ENCODE measurements at regions not wholly inside any gene's neighbourhood (a gene's known extent, or its start where the extent isn't known, plus 50 kb on each side); places are given as distances from the start of the nearest gene placed in this dataset.

GRCh38 chr2:12856934-12857601 lies 140.3 kb downstream of the TRIB2 start:
- Histone ChIP-seq H3K9me3 (ENCODE audit: control insufficient read depth in 1 of 2, low read length in 2 of 2) (peaks cover 0 to 2% of the 10 kb centered on the region in 2 donors), H3K36me3 (ENCODE audit: control insufficient read depth in 1 of 2, insufficient read depth in 2 of 2, low read length in 2 of 2) (no peaks in the 10 kb centered on the region), H3K27me3 (ENCODE audit: low read depth, low read length) (no peaks in the 10 kb centered on the region), H3K4me3 (ENCODE audit: low read depth in 1 of 2, low read length in 2 of 2) (no peak overlapping the region), H3K4me1 (ENCODE audit: control insufficient read depth in 1 of 2, insufficient read depth in 2 of 2, low read length in 2 of 2) (no peaks in the 10 kb centered on the region), H3K27ac (ENCODE audit: low read length) (no peak overlapping the region)

- no peak overlapping the region for H3K4me3 ChIP-seq (ENCODE audit: low read depth in 1 of 2, low read length in 2 of 2)
- no peaks in the 10 kb centered on the region for H3K36me3 ChIP-seq (ENCODE audit: control insufficient read depth in 1 of 2, insufficient read depth in 2 of 2, low read length in 2 of 2)
- no peaks in the 10 kb centered on the region for H3K9me3 ChIP-seq (ENCODE audit: control insufficient read depth in 1 of 2, low read length in 2 of 2)
- no peak overlapping the region for H3K27ac ChIP-seq (ENCODE audit: low read length)
- no peaks in the 10 kb centered on the region for H3K27me3 ChIP-seq (ENCODE audit: low read depth, low read length)
- no peaks in the 10 kb centered on the region for H3K4me1 ChIP-seq (ENCODE audit: control insufficient read depth in 1 of 2, insufficient read depth in 2 of 2, low read length in 2 of 2)
Measured at GRCh38 chr2:12857891-12858290, 141.2 kb downstream of the TRIB2 start.

GRCh38 chr2:12858786-12859185 lies 142.1 kb downstream of the TRIB2 start:
- Histone ChIP-seq H3K27ac (ENCODE audit: low read length) (no peak overlapping the region), H3K27me3 (ENCODE audit: low read depth, low read length) (no peaks in the 10 kb centered on the region), H3K4me3 (ENCODE audit: low read depth in 1 of 2, low read length in 2 of 2) (no peak overlapping the region), H3K4me1 (ENCODE audit: control insufficient read depth in 1 of 2, insufficient read depth in 2 of 2, low read length in 2 of 2) (no peaks in the 10 kb centered on the region), H3K9me3 (ENCODE audit: control insufficient read depth in 1 of 2, low read length in 2 of 2) (peaks cover 0 to under 1% of the 10 kb centered on the region in 2 donors), H3K36me3 (ENCODE audit: control insufficient read depth in 1 of 2, insufficient read depth in 2 of 2, low read length in 2 of 2) (no peaks in the 10 kb centered on the region)

GRCh38 chr2:12861344-12861930 lies 144.7 kb downstream of the TRIB2 start:
- Histone ChIP-seq H3K9me3 (ENCODE audit: control insufficient read depth in 1 of 2, low read length in 2 of 2) (peaks cover 0 to 4% of the 10 kb centered on the region in 2 donors), H3K4me3 (ENCODE audit: low read depth in 1 of 2, low read length in 2 of 2) (no peak overlapping the region), H3K27ac (ENCODE audit: low read length) (no peak overlapping the region)

GRCh38 chr2:12862541-12862940 lies 145.8 kb downstream of the TRIB2 start:
- Histone ChIP-seq H3K36me3 (ENCODE audit: control insufficient read depth in 1 of 2, insufficient read depth in 2 of 2, low read length in 2 of 2) (no peaks in the 10 kb centered on the region), H3K4me3 (ENCODE audit: low read depth in 1 of 2, low read length in 2 of 2) (no peak overlapping the region), H3K27me3 (ENCODE audit: low read depth, low read length) (no peaks in the 10 kb centered on the region), H3K9me3 (ENCODE audit: control insufficient read depth in 1 of 2, low read length in 2 of 2) (peaks cover 0 to 4% of the 10 kb centered on the region in 2 donors), H3K27ac (ENCODE audit: low read length) (no peak overlapping the region), H3K4me1 (ENCODE audit: control insufficient read depth in 1 of 2, insufficient read depth in 2 of 2, low read length in 2 of 2) (no peaks in the 10 kb centered on the region)

More at GRCh38 chr2:12861344-12861930, 144.7 kb downstream of the TRIB2 start:
- no peaks in the 10 kb centered on the region for H3K27me3 ChIP-seq (ENCODE audit: low read depth, low read length)
- H3K36me3 ChIP-seq (ENCODE audit: control insufficient read depth in 1 of 2, insufficient read depth in 2 of 2, low read length in 2 of 2) = no peaks in the 10 kb centered on the region
- no peaks in the 10 kb centered on the region for H3K4me1 ChIP-seq (ENCODE audit: control insufficient read depth in 1 of 2, insufficient read depth in 2 of 2, low read length in 2 of 2)

- Histone ChIP-seq H3K27me3 (ENCODE audit: low read depth, low read length) (no peaks in the 10 kb centered on the region), H3K27ac (ENCODE audit: low read length) (no peak overlapping the region), H3K36me3 (ENCODE audit: control insufficient read depth in 1 of 2, insufficient read depth in 2 of 2, low read length in 2 of 2) (no peaks in the 10 kb centered on the region), H3K9me3 (ENCODE audit: control insufficient read depth in 1 of 2, low read length in 2 of 2) (peaks cover 0 to 4% of the 10 kb centered on the region in 2 donors), H3K4me3 (ENCODE audit: low read depth in 1 of 2, low read length in 2 of 2) (no peak overlapping the region), H3K4me1 (ENCODE audit: control insufficient read depth in 1 of 2, insufficient read depth in 2 of 2, low read length in 2 of 2) (no peaks in the 10 kb centered on the region)
Measured at GRCh38 chr2:12863937-12864336, 147.2 kb downstream of the TRIB2 start.

- H3K27me3 ChIP-seq (ENCODE audit: low read depth, low read length) = no peaks in the 10 kb centered on the region
- no peak overlapping the region for H3K4me3 ChIP-seq (ENCODE audit: low read depth in 1 of 2, low read length in 2 of 2)
- peaks cover 0 to 4% of the 10 kb centered on the region in 2 donors for H3K9me3 ChIP-seq (ENCODE audit: control insufficient read depth in 1 of 2, low read length in 2 of 2)
- no peaks in the 10 kb centered on the region for H3K36me3 ChIP-seq (ENCODE audit: control insufficient read depth in 1 of 2, insufficient read depth in 2 of 2, low read length in 2 of 2)
- H3K4me1 ChIP-seq (ENCODE audit: control insufficient read depth in 1 of 2, insufficient read depth in 2 of 2, low read length in 2 of 2) = no peaks in the 10 kb centered on the region
- no peak overlapping the region for H3K27ac ChIP-seq (ENCODE audit: low read length)
Measured at GRCh38 chr2:12867631-12868287, 151.0 kb downstream of the TRIB2 start.

- no peaks in the 10 kb centered on the region for H3K4me1 ChIP-seq (ENCODE audit: control insufficient read depth in 1 of 2, insufficient read depth in 2 of 2, low read length in 2 of 2)
Measured at GRCh38 chr2:12870692-12871091, 154.0 kb downstream of the TRIB2 start.

GRCh38 chr2:12871694-12872315 lies 155.1 kb downstream of the TRIB2 start:
- H3K36me3 ChIP-seq (ENCODE audit: control insufficient read depth in 1 of 2, insufficient read depth in 2 of 2, low read length in 2 of 2) = no peaks in the 10 kb centered on the region
- no peak overlapping the region for H3K27ac ChIP-seq (ENCODE audit: low read length)
- no peaks in the 10 kb centered on the region for H3K4me1 ChIP-seq (ENCODE audit: control insufficient read depth in 1 of 2, insufficient read depth in 2 of 2, low read length in 2 of 2)
- no peaks in the 10 kb centered on the region for H3K27me3 ChIP-seq (ENCODE audit: low read depth, low read length)
- no peak overlapping the region for H3K4me3 ChIP-seq (ENCODE audit: low read depth in 1 of 2, low read length in 2 of 2)
- H3K9me3 ChIP-seq (ENCODE audit: control insufficient read depth in 1 of 2, low read length in 2 of 2) = no peaks in the 10 kb centered on the region

More at GRCh38 chr2:12870692-12871091, 154.0 kb downstream of the TRIB2 start:
- H3K9me3 ChIP-seq (ENCODE audit: control insufficient read depth in 1 of 2, low read length in 2 of 2) = no peaks in the 10 kb centered on the region
- H3K27me3 ChIP-seq (ENCODE audit: low read depth, low read length) = no peaks in the 10 kb centered on the region
- no peak overlapping the region for H3K4me3 ChIP-seq (ENCODE audit: low read depth in 1 of 2, low read length in 2 of 2)
- no peaks in the 10 kb centered on the region for H3K36me3 ChIP-seq (ENCODE audit: control insufficient read depth in 1 of 2, insufficient read depth in 2 of 2, low read length in 2 of 2)
- H3K27ac ChIP-seq (ENCODE audit: low read length) = no peak overlapping the region

GRCh38 chr2:12877761-12878160 lies 161.0 kb downstream of the TRIB2 start:
- Histone ChIP-seq H3K4me3 (ENCODE audit: low read depth in 1 of 2, low read length in 2 of 2) (no peak overlapping the region), H3K27ac (ENCODE audit: low read length) (no peak overlapping the region), H3K36me3 (ENCODE audit: control insufficient read depth in 1 of 2, insufficient read depth in 2 of 2, low read length in 2 of 2) (no peaks in the 10 kb centered on the region), H3K4me1 (ENCODE audit: control insufficient read depth in 1 of 2, insufficient read depth in 2 of 2, low read length in 2 of 2) (no peaks in the 10 kb centered on the region), H3K27me3 (ENCODE audit: low read depth, low read length) (no peaks in the 10 kb centered on the region), H3K9me3 (ENCODE audit: control insufficient read depth in 1 of 2, low read length in 2 of 2) (no peaks in the 10 kb centered on the region)

- Histone ChIP-seq H3K4me1 (ENCODE audit: control insufficient read depth in 1 of 2, insufficient read depth in 2 of 2, low read length in 2 of 2) (no peaks in the 10 kb centered on the region), H3K36me3 (ENCODE audit: control insufficient read depth in 1 of 2, insufficient read depth in 2 of 2, low read length in 2 of 2) (no peaks in the 10 kb centered on the region), H3K27ac (ENCODE audit: low read length) (no peak overlapping the region), H3K4me3 (ENCODE audit: low read depth in 1 of 2, low read length in 2 of 2) (no peak overlapping the region), H3K9me3 (ENCODE audit: control insufficient read depth in 1 of 2, low read length in 2 of 2) (no peaks in the 10 kb centered on the region), H3K27me3 (ENCODE audit: low read depth, low read length) (no peaks in the 10 kb centered on the region)
Measured at GRCh38 chr2:12879649-12880048, 162.9 kb downstream of the TRIB2 start.

Measured in muscle layer of duodenum (tissue), 2 donors.